ENCODE measurements at regions not wholly inside any gene's neighbourhood (a gene's known extent, or its start where the extent isn't known, plus 50 kb on each side); places are given as distances from the start of the nearest gene placed in this dataset.
"Not testable (repeated sequence)": the region's sequence is repeated elsewhere in the genome, so short reads cannot be mapped to it uniquely, and the experiment has no call there.

- DNase-seq (ENCODE audit: low read depth in 2 of 2) = no peak
These were observed 764.3 kb downstream of the METTL4 start for GRCh38 chr18:1806884-1807615.

GRCh38 chr18:1811282-1811681 is 760.0 kb downstream of the METTL4 start:
- DNase-seq (ENCODE audit: low read depth in 2 of 2) = no peak

DNA sequence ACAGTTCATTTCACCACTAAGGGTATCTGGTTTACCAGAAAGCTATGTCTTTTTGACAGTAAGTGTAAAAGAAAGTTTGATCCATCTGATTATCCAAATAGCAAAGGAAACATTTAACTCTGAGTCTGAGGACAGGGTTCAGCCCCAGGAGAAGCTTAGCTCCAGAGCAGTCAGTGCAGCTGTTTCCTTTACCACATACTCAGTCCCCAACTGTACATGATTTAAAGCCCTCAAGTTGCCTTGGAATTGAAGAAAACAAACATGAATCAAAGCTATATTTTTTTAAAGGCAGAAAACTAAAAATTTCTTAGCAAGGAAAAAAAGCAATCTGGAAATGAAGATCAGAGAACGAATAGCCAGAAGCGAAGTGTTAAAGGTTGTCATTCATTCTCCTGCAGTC is 746.0 kb downstream of the METTL4 start:
- DNase-seq (ENCODE audit: low read depth in 2 of 2) = no peak

DNA sequence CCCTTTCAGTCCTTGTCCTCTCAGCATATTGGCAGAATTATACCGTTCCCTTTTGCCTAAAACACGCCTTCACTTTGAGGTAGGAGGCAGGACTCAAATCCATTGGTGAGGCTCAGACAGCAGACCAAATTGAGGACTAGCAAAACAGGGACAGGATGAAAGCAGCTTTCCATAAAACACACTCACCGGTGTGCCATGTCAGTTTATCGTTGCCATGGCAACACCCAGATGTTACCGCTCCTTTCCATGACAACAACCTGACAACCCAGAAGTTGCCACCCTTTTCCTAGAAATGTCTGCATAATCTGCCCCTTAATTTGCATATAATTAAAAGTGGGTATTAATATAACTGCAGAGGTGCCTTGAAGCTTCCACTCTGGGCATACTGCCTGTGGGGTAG is 730.4 kb downstream of the METTL4 start:
- no peak for DNase-seq (ENCODE audit: low read depth in 2 of 2)

GRCh38 chr18:1846640-1847039 is 724.7 kb downstream of the METTL4 start:
- peak; percentile 8 to 20 for DNase-seq (ENCODE audit: low read depth in 2 of 2)

GRCh38 chr18:1848716-1849115 is 722.6 kb downstream of the METTL4 start:
- DNase-seq (ENCODE audit: low read depth in 2 of 2) = no peak

GRCh38 chr18:1849386-1849785 is 721.9 kb downstream of the METTL4 start:
- no peak for DNase-seq (ENCODE audit: low read depth in 2 of 2)

- not testable (repeated sequence) for DNase-seq (ENCODE audit: low read depth in 2 of 2)
These were observed 714.0 kb downstream of the METTL4 start for GRCh38 chr18:1857281-1857680.

- DNase-seq (ENCODE audit: low read depth in 2 of 2) = no peak
These were observed 709.8 kb downstream of the METTL4 start for GRCh38 chr18:1861473-1861872.

GRCh38 chr18:1865869-1866268 is 705.4 kb downstream of the METTL4 start:
- no peak for DNase-seq (ENCODE audit: low read depth in 2 of 2)

DNA sequence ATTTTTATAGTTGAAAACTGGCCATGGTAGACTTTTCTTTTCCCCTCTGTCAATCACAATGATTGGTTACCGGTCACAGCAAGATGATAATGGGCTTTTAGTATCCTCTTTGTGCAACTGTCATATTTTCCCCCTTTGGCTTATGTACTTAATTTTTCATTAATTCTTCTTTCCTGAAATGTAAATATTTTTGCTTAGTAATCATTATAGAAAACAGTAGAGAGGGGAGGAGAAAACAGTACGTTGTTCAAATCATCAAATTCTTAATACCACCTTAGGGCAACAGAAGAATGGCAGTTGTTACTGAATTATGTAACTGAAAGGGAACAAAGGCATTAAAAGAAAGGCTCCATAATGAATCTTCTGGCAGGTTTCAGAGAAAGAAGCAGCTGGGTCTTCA is 699.0 kb downstream of the METTL4 start:
- no peak for DNase-seq (ENCODE audit: low read depth in 2 of 2)

GRCh38 chr18:1875219-1875618 is 696.1 kb downstream of the METTL4 start:
- DNase-seq (ENCODE audit: low read depth in 2 of 2) = no peak

DNA sequence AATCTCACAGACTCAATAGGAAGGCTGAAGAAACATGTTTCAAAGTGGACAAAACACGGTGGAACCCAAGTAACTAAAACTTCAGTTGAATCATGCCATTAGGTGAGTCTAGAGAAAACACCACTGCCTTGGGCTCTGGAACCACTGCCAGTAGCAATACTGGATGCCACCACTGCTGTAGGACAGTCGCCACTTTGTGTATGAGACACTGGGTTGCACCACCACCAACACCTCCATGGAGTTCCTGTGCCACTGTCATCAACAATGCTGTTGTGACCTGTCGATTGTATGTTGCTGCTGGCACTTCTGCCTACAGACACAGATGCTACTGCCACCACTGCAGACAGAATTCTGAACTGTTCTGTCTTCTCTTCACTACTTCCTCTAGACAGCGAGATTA is 686.7 kb downstream of the METTL4 start:
- no peak for DNase-seq (ENCODE audit: low read depth in 2 of 2)

GRCh38 chr18:1891641-1892040 is 679.7 kb downstream of the METTL4 start:
- DNase-seq (ENCODE audit: low read depth in 2 of 2) = no peak

DNA sequence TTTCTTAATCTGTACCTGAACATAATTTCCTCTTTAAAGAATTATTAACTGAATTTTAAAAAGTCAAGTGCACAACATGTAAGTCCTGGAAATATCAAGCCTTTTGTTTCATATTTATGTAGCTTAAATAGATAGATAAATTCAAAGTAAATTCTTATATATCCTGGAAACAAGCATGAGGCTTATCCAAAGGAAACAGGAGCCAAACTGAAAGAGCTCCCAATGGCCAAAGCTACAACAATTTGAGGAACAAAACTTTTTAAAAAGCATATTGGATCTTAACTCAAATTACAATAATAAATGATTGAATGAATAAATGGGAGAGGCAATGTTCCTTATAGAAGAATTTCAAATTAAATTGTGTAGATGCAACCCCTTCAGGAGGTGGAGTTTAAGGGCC is 679.1 kb downstream of the METTL4 start:
- no peak for DNase-seq (ENCODE audit: low read depth in 2 of 2)

DNA sequence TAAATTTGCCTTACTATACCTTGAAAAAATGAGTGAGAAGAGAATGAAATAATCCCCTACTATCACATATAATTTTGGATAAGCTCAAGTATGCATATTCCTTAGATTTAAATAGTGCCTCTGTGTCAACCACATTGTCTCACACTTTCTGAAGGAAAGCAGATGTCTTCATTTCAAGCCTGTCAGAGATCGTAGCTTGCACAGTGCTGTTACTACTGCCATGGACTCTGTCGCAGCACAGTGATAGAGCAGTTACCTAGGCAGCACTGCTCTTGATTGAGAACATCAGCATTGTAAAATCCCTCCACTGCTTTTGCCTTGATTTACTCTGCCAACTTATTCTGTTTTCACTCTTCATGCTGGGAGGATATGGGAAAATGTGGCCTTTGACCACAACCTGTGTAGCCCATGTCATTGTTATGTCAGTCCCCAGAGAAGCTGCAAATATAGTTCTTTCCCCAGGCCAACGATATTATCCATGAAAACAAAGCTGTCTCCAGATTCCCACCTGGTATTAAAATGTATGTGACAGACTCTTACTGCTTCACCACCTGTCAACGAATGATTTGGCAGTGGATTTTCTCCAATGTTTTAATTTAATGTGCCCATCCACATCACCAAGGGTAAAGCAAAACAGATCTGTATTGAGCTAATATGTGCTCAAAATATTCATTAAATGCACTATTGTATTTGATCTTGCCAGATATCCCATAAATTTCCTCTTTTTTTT is 675.7 kb downstream of the METTL4 start:
- DNase-seq (ENCODE audit: low read depth in 2 of 2) = no peak

- DNase-seq (ENCODE audit: low read depth in 2 of 2) = no peak
These were observed 664.9 kb downstream of the METTL4 start for GRCh38 chr18:1906421-1906820.

DNA sequence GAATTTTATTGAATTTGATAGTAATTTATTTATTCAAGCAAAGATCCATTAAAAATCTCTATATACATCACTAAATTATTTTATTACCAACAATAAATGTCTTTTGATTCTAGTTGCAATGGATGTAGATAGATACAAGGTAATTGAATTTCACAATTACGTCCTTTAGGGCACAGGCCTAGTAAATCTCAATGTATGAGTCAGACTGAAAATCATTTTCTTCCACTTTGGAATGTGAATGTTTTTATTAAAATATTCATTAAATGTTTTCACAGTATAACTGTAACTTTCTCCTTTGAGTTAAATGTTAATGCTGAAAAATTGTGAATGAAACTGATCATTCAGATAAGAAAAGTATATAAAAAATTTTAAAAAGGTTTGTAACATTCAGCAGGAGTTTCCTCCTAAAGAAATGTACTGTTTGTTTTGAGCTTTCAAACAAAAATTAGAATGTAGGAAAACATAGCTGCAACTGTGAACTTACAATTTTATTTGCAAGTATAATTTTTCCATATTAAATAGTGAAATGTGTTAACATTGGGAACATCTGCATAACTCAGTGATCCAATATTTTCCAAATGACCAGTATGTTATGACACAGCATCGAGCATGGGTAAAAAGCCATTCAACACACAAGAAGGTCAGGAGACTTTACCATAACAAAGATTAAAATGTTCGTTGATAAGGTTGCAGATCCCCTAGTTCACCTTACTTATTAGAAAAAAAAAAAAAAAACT is 663.7 kb downstream of the METTL4 start:
- DNase-seq (ENCODE audit: low read depth in 2 of 2) = no peak

DNA sequence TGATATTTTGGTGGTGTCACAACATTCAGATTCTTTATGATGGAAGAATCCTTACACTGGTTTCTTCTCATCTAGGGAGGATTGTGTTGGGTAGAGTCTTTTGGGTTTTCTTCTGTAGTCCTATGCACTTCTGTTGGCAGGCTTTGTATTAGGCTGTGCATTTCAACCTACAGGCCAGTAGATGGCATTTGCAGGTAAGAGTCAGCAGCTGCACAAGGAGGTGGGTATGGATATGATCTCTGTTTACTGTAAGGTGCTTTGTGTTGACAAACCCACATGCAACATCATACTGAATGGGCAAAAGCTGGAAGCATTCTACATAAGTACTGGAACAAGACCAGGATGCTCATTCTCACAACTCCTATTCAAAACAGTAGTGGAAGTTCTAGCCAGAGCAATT is 656.8 kb downstream of the METTL4 start:
- no peak for DNase-seq (ENCODE audit: low read depth in 2 of 2)

DNA sequence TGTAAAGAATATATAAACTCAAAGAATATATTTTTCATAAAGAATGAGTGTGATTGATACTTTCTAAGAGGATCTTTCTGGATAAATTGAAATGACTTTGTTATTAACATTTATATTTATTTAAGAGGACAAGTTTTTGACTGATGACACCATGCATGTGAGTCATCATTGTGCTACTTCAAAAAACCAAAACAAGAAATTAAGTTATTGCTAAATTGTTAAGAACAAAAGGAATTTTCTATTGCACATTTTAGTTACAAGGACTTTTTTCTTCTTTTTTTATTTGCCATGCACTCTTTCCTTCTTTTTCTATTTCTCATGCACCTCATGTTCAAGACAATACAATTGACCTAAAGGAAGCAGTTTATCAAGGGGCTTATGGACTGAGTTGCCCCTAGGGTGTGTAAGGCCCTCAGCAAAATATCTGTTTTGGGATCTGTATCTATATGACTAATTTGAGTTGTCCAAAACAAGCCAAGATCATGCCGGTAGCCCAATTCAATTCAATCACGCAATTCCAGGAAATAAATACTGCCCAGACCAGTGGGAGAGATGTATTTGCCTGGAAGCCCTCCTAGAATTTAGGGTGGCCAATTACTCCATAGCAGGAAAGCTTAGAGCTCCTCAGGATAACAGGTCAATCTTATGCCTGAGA is 654.3 kb downstream of the METTL4 start:
- DNase-seq (ENCODE audit: low read depth in 2 of 2) = no peak

GRCh38 chr18:1917569-1917968 is 653.7 kb downstream of the METTL4 start:
- DNase-seq (ENCODE audit: low read depth in 2 of 2) = no peak

GRCh38 chr18:1922066-1922465 is 649.2 kb downstream of the METTL4 start:
- no peak for DNase-seq (ENCODE audit: low read depth in 2 of 2)

Measured in fibroblast of skin of left quadriceps (primary cell).